ENCODE measurements at regions not wholly inside any gene's neighbourhood (a gene's known extent, or its start where the extent isn't known, plus 50 kb on each side); places are given as distances from the start of the nearest gene placed in this dataset.

GRCh38 chr6:113353392-113353791 lies 503.8 kb upstream of the MARCKS start:
- CTCF ChIA-PET, result interaction anchor here (0.6 to 1.2 kb wide), 3 partner anchors 57 to 526 kb away, joined by 3 read pairs; no protein-coding TSS in a partner anchor
- DNase-seq (ENCODE audit: low read depth in 1 of 2, low spot score in 1 of 2) (no peak), FAIRE-seq (no peak), ATAC-seq (no peak)
- Histone ChIP-seq H3K4me3 (no peak overlapping the region), H3K9me3 (no peaks in the 10 kb centered on the region), H3K4me2 (peak overlapping the region; percentile 67), H3K4me1 (peaks cover 50% of the 10 kb centered on the region), H3K27ac (peak overlapping the region; percentile 90)
- WGBS (ENCODE audit: missing lambda C conversion rate), result 90% methylated on average over 2 of the region's 2 CpGs
- POLR2A ChIA-PET, result interaction anchor here (2.1 kb wide), 1 partner anchor 18 kb away, joined by 4 read pairs; no protein-coding TSS in a partner anchor
- TF ChIP-seq RCOR1 (IDR thresholded peaks at IDR 0.05; ENCODE audit: low read depth, low read length), result no peak
- no peak for TF ChIP-seq PBX3 (IDR thresholded peaks at IDR 0.05)
- TF ChIP-seq, protein P1, sequence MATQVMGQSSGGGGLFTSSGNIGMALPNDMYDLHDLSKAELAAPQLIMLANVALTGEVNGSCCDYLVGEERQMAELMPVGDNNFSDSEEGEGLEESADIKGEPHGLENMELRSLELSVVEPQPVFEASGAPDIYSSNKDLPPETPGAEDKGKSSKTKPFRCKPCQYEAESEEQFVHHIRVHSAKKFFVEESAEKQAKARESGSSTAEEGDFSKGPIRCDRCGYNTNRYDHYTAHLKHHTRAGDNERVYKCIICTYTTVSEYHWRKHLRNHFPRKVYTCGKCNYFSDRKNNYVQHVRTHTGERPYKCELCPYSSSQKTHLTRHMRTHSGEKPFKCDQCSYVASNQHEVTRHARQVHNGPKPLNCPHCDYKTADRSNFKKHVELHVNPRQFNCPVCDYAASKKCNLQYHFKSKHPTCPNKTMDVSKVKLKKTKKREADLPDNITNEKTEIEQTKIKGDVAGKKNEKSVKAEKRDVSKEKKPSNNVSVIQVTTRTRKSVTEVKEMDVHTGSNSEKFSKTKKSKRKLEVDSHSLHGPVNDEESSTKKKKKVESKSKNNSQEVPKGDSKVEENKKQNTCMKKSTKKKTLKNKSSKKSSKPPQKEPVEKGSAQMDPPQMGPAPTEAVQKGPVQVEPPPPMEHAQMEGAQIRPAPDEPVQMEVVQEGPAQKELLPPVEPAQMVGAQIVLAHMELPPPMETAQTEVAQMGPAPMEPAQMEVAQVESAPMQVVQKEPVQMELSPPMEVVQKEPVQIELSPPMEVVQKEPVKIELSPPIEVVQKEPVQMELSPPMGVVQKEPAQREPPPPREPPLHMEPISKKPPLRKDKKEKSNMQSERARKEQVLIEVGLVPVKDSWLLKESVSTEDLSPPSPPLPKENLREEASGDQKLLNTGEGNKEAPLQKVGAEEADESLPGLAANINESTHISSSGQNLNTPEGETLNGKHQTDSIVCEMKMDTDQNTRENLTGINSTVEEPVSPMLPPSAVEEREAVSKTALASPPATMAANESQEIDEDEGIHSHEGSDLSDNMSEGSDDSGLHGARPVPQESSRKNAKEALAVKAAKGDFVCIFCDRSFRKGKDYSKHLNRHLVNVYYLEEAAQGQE (IDR thresholded peaks at IDR 0.05), result no peak
- TF ChIP-seq CEBPB (IDR thresholded peaks at IDR 0.05), result no peak
- no peak for TF ChIP-seq RFX5 (IDR thresholded peaks at IDR 0.05)
- TF ChIP-seq JUNB (IDR thresholded peaks at IDR 0.05), result no peak

GRCh38 chr6:113354204-113354895 lies 502.8 kb upstream of the MARCKS start:
- Histone ChIP-seq H3K27ac (peak overlapping the region; percentile 76 to 90), H3K4me1 (peaks cover 50% of the 10 kb centered on the region)

DNA sequence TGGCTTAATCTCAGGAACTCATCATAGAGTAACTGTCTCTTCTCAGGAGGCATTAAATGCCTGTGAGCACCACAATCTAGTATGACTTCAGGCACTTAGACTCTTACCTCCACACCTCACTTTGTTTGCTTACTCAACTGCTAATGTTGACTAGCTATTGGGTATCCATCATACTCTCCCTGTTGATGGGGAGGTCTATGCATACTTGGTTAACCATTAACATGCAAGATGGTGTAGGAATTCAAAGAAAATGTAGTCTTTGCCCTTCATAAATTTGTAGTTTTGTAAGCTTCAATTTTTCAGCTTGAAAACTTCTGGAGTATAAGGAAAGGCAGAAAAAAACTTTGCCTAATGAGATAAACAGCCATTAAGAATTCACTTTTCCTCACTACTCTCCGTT lies 501.0 kb upstream of the MARCKS start:
- 62% methylated on average over 1 of the region's 1 CpG for WGBS (ENCODE audit: missing lambda C conversion rate)
- Histone ChIP-seq H3K4me1 (peaks cover 58% of the 10 kb centered on the region), H3K4me3 (no peak overlapping the region), H3K9me3 (no peaks in the 10 kb centered on the region), H3K27ac (peak overlapping the region; percentile 21 to 76; a peak in 5 of 6 replicates), H3K4me2 (peak overlapping the region; percentile 41)
- TF ChIP-seq RARB (CRISPR knock-in tag; IDR thresholded peaks at IDR 0.05) (no peak), POLR2A (IDR thresholded peaks at IDR 0.05; ENCODE audit: low read length) (no peak), EP300 (IDR thresholded peaks at IDR 0.05) (no peak), KDM1A (IDR thresholded peaks at IDR 0.05; ENCODE audit: low read depth) (no peak), HOXB13 (CRISPR knock-in tag; IDR thresholded peaks at IDR 0.05; ENCODE audit: low read depth) (no peak)
- TF ChIP-seq, protein P1 (IDR thresholded peaks at IDR 0.05), result no peak
- CTCF ChIA-PET, result no interaction called here
- FAIRE-seq (no peak), ATAC-seq (peak in 1 of 2 experiments; percentile 29; a peak in 2 of 6 replicates), DNase-seq (ENCODE audit: low read depth in 1 of 2, low spot score in 1 of 2) (peak; percentile 8 to 61)
- POLR2A ChIA-PET, result no interaction called here

More at GRCh38 chr6:113354204-113354895, 502.8 kb upstream of the MARCKS start:
- 0 out of 3 replicates have a peak overlapping the region, but pooled peaks have one; percentile 67 for H3K4me2 ChIP-seq
- no peak for ATAC-seq
- no peak for DNase-seq (ENCODE audit: low read depth in 1 of 2, low spot score in 1 of 2)
- 87% methylated on average over 6 of the region's 6 CpGs for WGBS (ENCODE audit: missing lambda C conversion rate)
- H3K9me3 ChIP-seq, result no peaks in the 10 kb centered on the region
- no peak overlapping the region for H3K4me3 ChIP-seq
- POLR2A ChIA-PET, result interaction anchor here (2.1 kb wide), 1 partner anchor 17 kb away, joined by 4 read pairs; no protein-coding TSS in a partner anchor
- CTCF ChIA-PET, result interaction anchor here (0.7 to 1.2 kb wide), 2 partner anchors 56 to 525 kb away, joined by 3 read pairs; no protein-coding TSS in a partner anchor
- FAIRE-seq, result no peak
- TF ChIP-seq TP53 (CRISPR knock-in tag; IDR thresholded peaks at IDR 0.05), result no peak
- no peak for TF ChIP-seq NFE2L2 (conservative IDR thresholded peaks at IDR 0.05; ENCODE audit: low read length)
- TF ChIP-seq ZC3H11A (IDR thresholded peaks at IDR 0.05), result no peak
- TF ChIP-seq SMC3 (IDR thresholded peaks at IDR 0.05), result no peak
- TF ChIP-seq POLR2AphosphoS2 (conservative IDR thresholded peaks at IDR 0.05; ENCODE audit: low read length), result no peak
- no peak for TF ChIP-seq MYC (IDR thresholded peaks at IDR 0.05; ENCODE audit: borderline replicate concordance, low read length)
- no peak for TF ChIP-seq CBX8 (IDR thresholded peaks at IDR 0.05)
- no peak for TF ChIP-seq CHD2 (IDR thresholded peaks at IDR 0.05; ENCODE audit: low read length, partially characterized antibody)
- no peak for TF ChIP-seq ESRRA (IDR thresholded peaks at IDR 0.05; ENCODE audit: borderline replicate concordance, low read length)
- no peak for TF ChIP-seq HOXB13 (CRISPR knock-in tag; IDR thresholded peaks at IDR 0.05; ENCODE audit: low read depth)
- TF ChIP-seq ZNF302 (CRISPR knock-in tag; IDR thresholded peaks at IDR 0.05), result no peak
- no peak for TF ChIP-seq JUN (IDR thresholded peaks at IDR 0.05)
- no peak for TF ChIP-seq HOXA7 (CRISPR knock-in tag; IDR thresholded peaks at IDR 0.05)

All from A549 (cell line).